NCI-H82 (cell line): ENCODE measurements at regions not wholly inside any gene's neighbourhood (a gene's known extent, or its start where the extent isn't known, plus 50 kb on each side); places are given as distances from the start of the nearest gene placed in this dataset.

Experiments
- DNase-seq: peaks from one replicate; lab custom pipeline; 2025; lab: John Stamatoyannopoulos, UW

DNA sequence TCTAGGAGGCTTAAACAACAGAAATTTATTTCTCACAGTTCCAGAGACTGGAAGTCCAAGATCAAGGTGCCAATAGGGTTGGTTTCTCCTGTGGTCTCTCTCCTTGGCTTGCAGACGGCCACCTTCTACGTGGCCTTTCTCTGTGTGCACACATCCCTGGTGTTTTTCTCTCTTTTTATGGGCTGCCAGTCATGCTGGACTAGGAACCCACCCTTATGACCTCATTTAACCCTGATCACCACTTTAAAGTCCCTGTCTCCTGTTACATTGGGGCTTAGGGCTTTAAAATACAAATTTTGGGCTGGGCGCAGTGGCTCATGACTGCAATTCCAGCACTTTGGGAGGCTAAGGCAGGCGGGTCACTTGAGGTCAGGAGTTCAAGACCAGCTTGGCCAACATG, 157.1 kb downstream of the TLE1 start:
- no peak for DNase-seq

GRCh38 chr9:81531511-81531910, 157.8 kb downstream of the TLE1 start:
- no peak for DNase-seq

DNA sequence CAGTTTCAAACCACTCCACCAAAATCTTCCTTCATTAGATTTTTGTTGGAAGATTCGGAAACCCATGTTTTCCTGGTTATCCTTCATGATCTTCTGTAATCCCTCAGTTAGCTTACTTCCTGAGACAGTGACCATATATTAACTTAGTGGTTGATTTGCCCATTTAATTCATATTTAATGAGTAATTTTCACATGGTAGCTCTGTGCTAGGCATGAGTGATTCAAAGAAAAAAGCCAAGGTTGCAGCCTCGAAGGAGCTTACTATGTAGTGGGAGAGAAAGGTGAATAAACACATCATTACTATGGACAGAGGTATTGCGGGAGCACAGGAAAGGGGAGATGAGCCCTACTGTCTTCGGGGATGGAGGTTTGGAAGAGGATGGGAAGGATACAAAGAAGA, 158.5 kb downstream of the TLE1 start:
- DNase-seq, result no peak

- no peak for DNase-seq
These were observed 159.0 kb downstream of the TLE1 start for GRCh38 chr9:81530310-81530810.

- no peak for DNase-seq
These were observed 159.7 kb downstream of the TLE1 start for GRCh38 chr9:81529556-81530193.

- no peak for DNase-seq
These were observed 162.8 kb downstream of the TLE1 start for GRCh38 chr9:81526587-81526986.

GRCh38 chr9:81522716-81523551, 166.4 kb downstream of the TLE1 start:
- peak; percentile 75 for DNase-seq

GRCh38 chr9:81521892-81522291, 167.5 kb downstream of the TLE1 start:
- no peak for DNase-seq

GRCh38 chr9:81519816-81520495, 169.4 kb downstream of the TLE1 start:
- DNase-seq, result no peak

DNA sequence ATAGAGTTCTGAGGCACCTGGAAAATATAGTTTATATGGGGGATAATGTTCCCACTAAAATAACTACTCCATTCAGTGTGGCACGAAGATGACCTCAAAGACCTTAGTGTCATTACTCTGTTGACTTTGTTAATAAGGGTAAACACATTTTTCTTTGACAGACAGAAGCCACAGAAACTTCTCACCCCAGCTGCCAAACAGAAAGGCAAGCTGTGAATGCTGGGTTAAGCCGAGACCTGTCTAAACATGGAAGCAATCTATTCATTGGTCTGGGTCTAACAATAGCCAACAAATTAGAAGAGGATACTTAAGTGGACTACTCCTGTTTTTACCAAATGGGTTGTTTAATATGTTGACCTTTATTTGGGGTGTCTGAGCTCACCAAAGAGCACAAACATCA, 171.4 kb downstream of the TLE1 start:
- DNase-seq, result no peak

- no peak for DNase-seq
These were observed 176.3 kb downstream of the TLE1 start for GRCh38 chr9:81513059-81513458.

- DNase-seq, result no peak
These were observed 176.7 kb downstream of the TLE1 start for GRCh38 chr9:81512641-81513040.

DNA sequence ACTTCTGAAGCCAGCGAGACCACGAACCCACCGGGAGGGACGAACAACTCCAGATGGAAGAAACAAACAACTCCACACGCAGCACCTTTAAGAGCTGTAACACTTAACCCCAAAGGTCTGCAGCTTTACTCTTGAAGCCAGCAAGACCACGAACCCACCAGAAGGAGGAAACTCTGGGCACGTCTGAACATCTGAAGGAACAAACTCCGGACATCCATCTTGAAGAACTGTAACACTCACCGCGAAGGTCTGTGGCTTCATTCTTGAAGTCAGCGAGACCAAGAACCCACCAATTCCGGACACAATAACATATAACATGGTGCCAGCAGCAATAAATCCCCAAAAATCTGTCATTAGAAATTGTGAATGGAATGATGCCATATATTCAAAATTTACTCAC, 180.9 kb downstream of the TLE1 start:
- DNase-seq, result no peak

DNA sequence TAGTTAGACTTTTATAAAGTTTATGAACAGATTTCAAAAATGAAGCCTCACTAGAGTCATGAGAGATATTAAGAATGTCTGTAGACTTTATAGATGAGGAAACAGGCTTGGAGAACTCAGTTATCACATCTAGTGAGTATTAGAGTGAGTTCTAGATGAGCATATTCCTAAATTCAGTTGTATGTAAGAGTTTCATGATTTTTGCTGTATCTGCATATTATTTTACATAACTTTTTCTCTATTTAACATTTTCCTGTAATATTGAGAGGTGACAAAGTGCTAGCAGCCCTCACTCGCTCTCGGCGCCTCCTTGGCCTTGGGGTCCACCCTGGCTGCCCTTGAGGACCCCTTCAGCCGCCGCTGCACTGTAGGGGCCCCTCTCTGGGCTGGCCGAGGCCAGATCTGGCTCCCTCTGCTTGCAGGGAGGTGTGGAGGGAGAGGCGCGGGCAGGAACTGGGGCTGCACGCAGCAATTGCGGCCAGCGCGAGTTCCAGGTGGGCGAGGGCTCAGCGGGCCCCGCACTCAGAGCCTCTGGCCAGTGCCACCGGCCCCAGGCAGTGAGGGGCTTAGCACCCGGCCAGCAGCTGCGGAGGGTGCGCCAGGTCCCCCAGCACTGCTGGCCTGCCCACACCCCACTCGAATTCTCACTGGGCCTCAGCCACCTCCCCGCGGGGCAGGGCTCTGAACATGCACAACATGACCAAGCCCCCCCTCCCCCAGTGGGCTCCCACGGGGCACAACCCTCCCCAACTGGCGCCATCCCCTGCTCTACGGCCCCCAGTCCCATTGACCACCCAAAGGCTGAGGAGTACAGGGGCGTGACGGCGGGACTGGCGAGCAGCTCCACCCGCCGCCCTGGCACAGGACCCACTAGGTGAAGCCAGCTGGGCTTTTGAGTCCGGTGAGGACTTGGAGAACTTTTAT, 182.1 kb downstream of the TLE1 start:
- DNase-seq, result no peak

- no peak for DNase-seq
These were observed 189.8 kb downstream of the TLE1 start for GRCh38 chr9:81499594-81499993.

- no peak for DNase-seq
These were observed 190.3 kb downstream of the TLE1 start for GRCh38 chr9:81499021-81499454.

- DNase-seq, result no peak
These were observed 190.8 kb downstream of the TLE1 start for GRCh38 chr9:81498576-81498975.

- no peak for DNase-seq
These were observed 192.3 kb downstream of the TLE1 start for GRCh38 chr9:81497091-81497490.

GRCh38 chr9:81492710-81493447, 196.5 kb downstream of the TLE1 start:
- no peak for DNase-seq

DNA sequence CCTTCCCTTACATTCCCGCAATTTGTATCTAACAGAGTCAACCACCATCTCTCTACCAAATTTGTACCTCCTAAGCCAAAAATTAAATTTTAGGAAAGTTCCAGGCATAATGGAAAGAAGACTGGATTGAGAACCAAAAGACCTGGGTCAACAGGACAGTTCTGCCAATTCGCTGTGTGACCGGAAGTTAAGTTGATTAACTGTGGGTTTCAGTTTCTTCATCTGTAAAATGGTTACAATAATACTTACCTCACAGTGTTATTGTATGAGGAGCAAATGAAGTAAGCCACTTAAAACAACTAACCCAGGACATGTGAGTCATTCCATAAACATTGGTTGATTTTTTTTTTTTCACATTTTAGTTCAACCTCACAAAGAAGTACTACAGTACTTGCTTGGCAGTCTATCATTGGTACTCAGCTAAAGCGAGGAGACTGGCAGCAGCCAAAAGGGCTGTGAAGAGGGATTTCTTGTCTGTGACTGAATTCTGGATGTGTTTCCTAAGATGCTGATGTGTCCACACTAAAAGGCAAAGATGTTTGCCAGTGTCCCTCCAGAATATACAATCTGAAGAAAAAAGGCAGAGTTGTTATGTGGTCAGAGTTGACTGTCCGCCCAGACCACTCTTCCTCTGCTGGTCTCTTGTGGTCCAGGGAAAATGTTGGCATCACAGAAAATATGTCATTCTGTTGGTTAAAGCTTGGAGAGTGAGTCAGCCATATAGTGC, 198.6 kb downstream of the TLE1 start:
- no peak for DNase-seq
